IPS-20b (cell line): ENCODE measurements at regions not wholly inside any gene's neighbourhood (a gene's known extent, or its start where the extent isn't known, plus 50 kb on each side); places are given as distances from the start of the nearest gene placed in this dataset.
"Not testable (repeated sequence)": the region's sequence is repeated elsewhere in the genome, so short reads cannot be mapped to it uniquely, and the experiment has no call there.

ENCODE experiments used
- H3K27ac ChIP-seq: one replicate; pipeline ENCODE4 v1.5.1; 2013; ENCODE audit warnings: low read length
- H3K27me3 ChIP-seq: 2 replicates; pipeline ENCODE4 v1.6.1; 2013; ENCODE audit warnings: mild to moderate bottlenecking, low read length, inconsistent platforms; ENCODE audit not compliant: insufficient read depth
- H3K36me3 ChIP-seq: 2 replicates; pipeline ENCODE4 v1.6.1; 2013; ENCODE audit warnings: low read depth, mild to moderate bottlenecking, inconsistent platforms, low read length, moderate library complexity; ENCODE audit not compliant: insufficient read depth
- H3K4me1 ChIP-seq: 2 replicates; pipeline ENCODE4 v1.6.1; 2013; ENCODE audit warnings: mild to moderate bottlenecking, control low read depth, inconsistent platforms, low read length, moderate library complexity; ENCODE audit not compliant: insufficient read depth
- H3K4me3 ChIP-seq: 2 replicates; pipeline ENCODE4 v1.5.1; 2013; ENCODE audit warnings: mild to moderate bottlenecking, low read length, inconsistent platforms
- H3K9ac ChIP-seq: 2 replicates; pipeline ENCODE4 v1.6.1; 2013; ENCODE audit warnings: low read depth, mild to moderate bottlenecking, inconsistent platforms, low read length, moderate library complexity
- H3K9me3 ChIP-seq: 2 replicates; pipeline ENCODE4 v1.6.1; 2013; ENCODE audit warnings: mild to moderate bottlenecking, low read depth, low read length, inconsistent platforms; ENCODE audit not compliant: insufficient read depth

GRCh38 chr3:165649282-165649681 is 187.9 kb downstream of the BCHE start:
- H3K27me3 ChIP-seq: not testable (repeated sequence)

DNA sequence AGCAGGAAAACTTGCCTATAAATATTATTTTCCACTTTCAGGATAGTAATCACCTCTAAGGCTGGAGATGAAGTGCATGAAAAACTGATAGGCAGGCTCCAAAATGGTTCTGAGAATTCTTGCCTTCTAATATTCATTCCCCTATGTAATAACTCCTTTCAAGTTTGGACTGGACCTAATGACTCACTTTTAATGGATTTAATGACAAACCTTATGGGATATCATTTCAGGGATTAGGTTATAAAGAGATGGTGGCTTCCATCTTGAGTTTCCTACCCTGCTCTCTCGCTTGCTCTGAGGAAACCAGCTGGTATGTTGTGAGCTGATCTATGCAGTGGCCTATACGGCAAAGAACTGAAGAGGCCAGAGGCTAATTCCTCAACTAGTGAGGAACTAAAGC is 192.0 kb downstream of the BCHE start:
- no peak overlapping the region for H3K27ac ChIP-seq

More at GRCh38 chr3:165649282-165649681, 187.9 kb downstream of the BCHE start:
- H3K36me3 ChIP-seq, H3K9ac ChIP-seq, H3K9me3 ChIP-seq, H3K4me1 ChIP-seq, H3K27ac ChIP-seq, H3K4me3 ChIP-seq: not testable (repeated sequence)

DNA sequence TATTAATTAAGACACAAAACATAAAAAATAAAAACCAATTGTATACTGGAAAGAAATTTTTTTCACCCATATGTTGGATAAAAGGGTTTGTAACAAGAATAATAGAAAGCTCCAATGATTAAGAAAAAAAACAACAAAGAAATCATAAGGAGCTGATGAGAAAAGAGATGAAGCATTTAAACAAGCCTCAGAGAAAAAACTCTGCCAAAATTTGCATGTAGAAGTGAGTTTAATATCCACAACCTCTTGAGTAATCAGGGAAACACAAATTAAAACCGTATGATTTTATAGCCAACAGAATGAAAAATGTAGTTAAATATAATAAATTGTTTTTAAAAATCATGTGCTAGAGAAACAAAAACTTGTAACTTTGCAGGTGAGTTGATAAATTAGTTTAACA is 192.9 kb downstream of the BCHE start:
- Histone ChIP-seq H3K27me3 (no peaks in the 10 kb centered on the region), H3K4me1 (no peaks in the 10 kb centered on the region), H3K9me3 (no peaks in the 10 kb centered on the region), H3K36me3 (no peaks in the 10 kb centered on the region), H3K27ac (no peak overlapping the region), H3K9ac (no peak overlapping the region), H3K4me3 (no peak overlapping the region)

More for the DNA sequence above, 192.0 kb downstream of the BCHE start:
- Histone ChIP-seq H3K9ac (no peak overlapping the region), H3K4me1 (no peaks in the 10 kb centered on the region), H3K27me3 (no peaks in the 10 kb centered on the region), H3K36me3 (no peaks in the 10 kb centered on the region), H3K4me3 (no peak overlapping the region), H3K9me3 (no peaks in the 10 kb centered on the region)

GRCh38 chr3:165643425-165643824 is 193.8 kb downstream of the BCHE start:
- Histone ChIP-seq H3K27ac (no peak overlapping the region), H3K9ac (no peak overlapping the region), H3K4me3 (no peak overlapping the region)

GRCh38 chr3:165642761-165643420 is 194.3 kb downstream of the BCHE start:
- no peaks in the 10 kb centered on the region for H3K4me1 ChIP-seq
- H3K9me3 ChIP-seq: no peaks in the 10 kb centered on the region
- H3K27me3 ChIP-seq: no peaks in the 10 kb centered on the region
- no peaks in the 10 kb centered on the region for H3K36me3 ChIP-seq
- no peak overlapping the region for H3K27ac ChIP-seq
- no peak overlapping the region for H3K4me3 ChIP-seq
- H3K9ac ChIP-seq: no peak overlapping the region

More at GRCh38 chr3:165643425-165643824, 193.8 kb downstream of the BCHE start:
- Histone ChIP-seq H3K9me3 (no peaks in the 10 kb centered on the region), H3K27me3 (no peaks in the 10 kb centered on the region), H3K36me3 (no peaks in the 10 kb centered on the region), H3K4me1 (no peaks in the 10 kb centered on the region)

GRCh38 chr3:165641569-165642310 is 195.5 kb downstream of the BCHE start:
- Histone ChIP-seq H3K27me3 (no peaks in the 10 kb centered on the region), H3K4me1 (no peaks in the 10 kb centered on the region), H3K36me3 (no peaks in the 10 kb centered on the region), H3K9me3 (no peaks in the 10 kb centered on the region), H3K9ac (no peak overlapping the region), H3K4me3 (no peak overlapping the region), H3K27ac (no peak overlapping the region)

DNA sequence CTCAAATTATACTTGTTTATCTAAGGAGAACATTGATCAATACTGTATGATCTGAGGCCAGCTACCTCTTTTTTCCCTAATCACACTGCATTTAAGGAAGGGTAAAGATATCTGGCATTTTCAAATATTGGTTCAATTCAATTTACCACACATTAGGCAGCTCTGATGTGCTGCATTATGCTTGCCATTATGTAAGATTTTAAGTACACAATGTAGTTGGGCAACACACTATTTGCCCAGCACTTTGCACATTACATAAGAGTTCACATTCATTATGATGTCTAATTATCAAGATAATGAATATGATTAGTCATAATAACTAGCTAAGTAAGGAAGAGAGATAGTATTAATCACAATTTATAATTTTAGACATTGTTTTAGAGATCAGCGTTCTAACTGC is 196.3 kb downstream of the BCHE start:
- H3K9me3 ChIP-seq: no peaks in the 10 kb centered on the region
- H3K27me3 ChIP-seq: no peaks in the 10 kb centered on the region
- H3K4me3 ChIP-seq: no peak overlapping the region
- H3K27ac ChIP-seq: no peak overlapping the region
- no peaks in the 10 kb centered on the region for H3K4me1 ChIP-seq
- no peaks in the 10 kb centered on the region for H3K36me3 ChIP-seq
- no peak overlapping the region for H3K9ac ChIP-seq

GRCh38 chr3:165640031-165640430 is 197.2 kb downstream of the BCHE start:
- H3K4me3 ChIP-seq: no peak overlapping the region
- no peaks in the 10 kb centered on the region for H3K4me1 ChIP-seq
- no peak overlapping the region for H3K9ac ChIP-seq
- H3K9me3 ChIP-seq: no peaks in the 10 kb centered on the region
- H3K27me3 ChIP-seq: no peaks in the 10 kb centered on the region
- H3K27ac ChIP-seq: no peak overlapping the region
- H3K36me3 ChIP-seq: no peaks in the 10 kb centered on the region

DNA sequence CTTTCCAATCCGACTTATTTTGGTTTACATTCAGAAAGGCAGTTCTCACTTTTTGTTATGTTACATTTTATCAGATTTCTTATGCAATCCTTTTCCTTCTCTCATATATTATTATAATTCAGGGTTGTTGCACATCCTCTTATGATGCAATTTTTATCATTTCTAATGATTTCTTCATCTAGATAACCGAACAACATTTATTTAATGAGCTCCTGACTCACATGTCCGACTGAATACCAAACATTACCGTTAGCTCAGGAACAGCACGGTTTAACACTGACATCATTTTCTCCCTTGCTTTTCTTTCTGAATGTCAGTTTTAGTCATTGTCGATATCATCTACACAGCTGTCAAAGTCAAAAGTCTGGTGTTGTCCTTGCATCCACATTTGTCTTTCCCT is 199.2 kb downstream of the BCHE start:
- H3K36me3 ChIP-seq: no peaks in the 10 kb centered on the region
- H3K4me1 ChIP-seq: no peaks in the 10 kb centered on the region
- H3K27ac ChIP-seq: no peak overlapping the region
- no peak overlapping the region for H3K9ac ChIP-seq
- no peaks in the 10 kb centered on the region for H3K9me3 ChIP-seq
- no peaks in the 10 kb centered on the region for H3K27me3 ChIP-seq
- H3K4me3 ChIP-seq: no peak overlapping the region

DNA sequence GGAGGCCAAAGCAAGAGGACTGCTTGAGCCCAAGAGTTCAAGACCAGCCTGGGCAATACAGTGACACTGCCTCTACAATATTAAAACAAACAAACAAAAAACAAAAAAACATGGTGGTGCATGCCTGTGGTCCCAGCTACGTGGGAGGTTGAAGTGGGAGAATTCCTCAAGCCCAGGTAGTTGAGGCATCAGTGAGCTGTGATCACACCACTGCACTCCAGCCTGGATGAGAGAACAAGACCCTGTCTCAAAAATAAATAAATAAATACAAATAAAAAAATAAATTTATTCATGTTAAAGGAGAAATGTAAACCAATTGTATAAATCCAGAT is 200.6 kb downstream of the BCHE start:
- no peak overlapping the region for H3K4me3 ChIP-seq
- no peaks in the 10 kb centered on the region for H3K27me3 ChIP-seq
- no peak overlapping the region for H3K9ac ChIP-seq
- H3K36me3 ChIP-seq: no peaks in the 10 kb centered on the region
- no peaks in the 10 kb centered on the region for H3K4me1 ChIP-seq
- H3K27ac ChIP-seq: no peak overlapping the region
- no peaks in the 10 kb centered on the region for H3K9me3 ChIP-seq

GRCh38 chr3:165635791-165636683 is 201.2 kb downstream of the BCHE start:
- no peak overlapping the region for H3K9ac ChIP-seq
- H3K9me3 ChIP-seq: no peaks in the 10 kb centered on the region
- no peak overlapping the region for H3K4me3 ChIP-seq
- H3K27me3 ChIP-seq: no peaks in the 10 kb centered on the region
- no peak overlapping the region for H3K27ac ChIP-seq
- no peaks in the 10 kb centered on the region for H3K36me3 ChIP-seq
- H3K4me1 ChIP-seq: no peaks in the 10 kb centered on the region
